OCI-LY1 (cell line): ENCODE measurements at regions not wholly inside any gene's neighbourhood (a gene's known extent, or its start where the extent isn't known, plus 50 kb on each side); places are given as distances from the start of the nearest gene placed in this dataset.

Source experiments
- H2AFZ ChIP-seq: fragments of 200-600 bp; sonication (generic), shearing (Covaris generic); 2 replicates; pipeline ENCODE4 v1.6.0; 2014; ENCODE audit warnings: antibody characterized with exemption, mild to moderate bottlenecking, low read length
- H3F3A ChIP-seq: fragments of 200-600 bp; sonication (generic), shearing (Covaris generic); 2 replicates; pipeline ENCODE4 v1.6.0; 2014; ENCODE audit warnings: mild to moderate bottlenecking, antibody characterized with exemption, low read length, moderate library complexity; ENCODE audit not compliant: insufficient read depth
- H3K27ac ChIP-seq: fragments of 200-600 bp; sonication (generic); 2 replicates; pipeline ENCODE4 v1.5.1; 2014; ENCODE audit warnings: low read length, mixed run types, mild to moderate bottlenecking, low read depth; ENCODE audit not compliant: poor library complexity, severe bottlenecking
- H3K27me3 ChIP-seq: fragments of 200-600 bp; sonication (generic); 2 replicates; pipeline ENCODE4 v1.6.0; 2014; ENCODE audit warnings: antibody characterized with exemption, mild to moderate bottlenecking, low read length, moderate library complexity; ENCODE audit not compliant: insufficient read depth
- H3K36me3 ChIP-seq: fragments of 200-600 bp; sonication (generic); 2 replicates; pipeline ENCODE4 v1.6.1; 2014; ENCODE audit warnings: mild to moderate bottlenecking, antibody characterized with exemption, low read length, moderate library complexity, mixed read lengths; ENCODE audit not compliant: insufficient read depth
- H3K4me1 ChIP-seq: fragments of 200-600 bp; sonication (generic); 2 replicates; pipeline ENCODE4 v1.5.1; 2014; ENCODE audit warnings: mild to moderate bottlenecking, low read length, moderate library complexity; ENCODE audit not compliant: insufficient read depth, severe bottlenecking
- H3K4me2 ChIP-seq: fragments of 200-600 bp; sonication (generic), shearing (Covaris generic); 2 replicates; pipeline ENCODE4 v1.6.1; 2014; ENCODE audit warnings: low read length
- H3K4me3 ChIP-seq: fragments of 200-600 bp; sonication (generic); 2 replicates; pipeline ENCODE4 v1.5.1; 2014; ENCODE audit warnings: low read length, low read depth, mild to moderate bottlenecking, mixed read lengths; ENCODE audit not compliant: poor library complexity, severe bottlenecking
- H3K79me2 ChIP-seq: fragments of 200-600 bp; shearing (Covaris generic); 2 replicates; pipeline ENCODE4 v1.6.1; 2016; ENCODE audit warnings: mixed run types, low read length, mixed read lengths; ENCODE audit not compliant: insufficient read depth
- H3K9ac ChIP-seq: fragments of 200-600 bp; sonication (generic), shearing (Covaris generic); 2 replicates; pipeline ENCODE4 v1.6.1; 2014; ENCODE audit warnings: mild to moderate bottlenecking, low read length, mixed read lengths
- H3K9me2 ChIP-seq: fragments of 200-600 bp; sonication (generic), shearing (Covaris generic); 2 replicates; pipeline ENCODE4 v1.6.1; 2014; ENCODE audit warnings: low read depth, mild to moderate bottlenecking, low read length, mixed read lengths
- H3K9me3 ChIP-seq: fragments of 200-600 bp; shearing (Covaris generic); 2 replicates; pipeline ENCODE4 v1.6.1; 2014; ENCODE audit warnings: low read length, mixed read lengths
- H4K20me1 ChIP-seq: fragments of 200-600 bp; sonication (generic), shearing (Covaris generic); 2 replicates; pipeline ENCODE4 v1.6.0; 2016; ENCODE audit warnings: mild to moderate bottlenecking, low read length; ENCODE audit not compliant: insufficient read depth
- EZH2 ChIP-seq: fragments of 200-600 bp; sonication (generic), shearing (Covaris generic); IDR thresholded peaks from 2 replicates; pipeline ENCODE4 v1.8.0; 2017; ENCODE audit warnings: borderline replicate concordance, mixed run types, mild to moderate bottlenecking, antibody characterized with exemption, low read length, moderate library complexity, mixed read lengths
- TF ChIP-seq, protein P1 (sequence below): fragments of 200-600 bp; sonication (generic), shearing (Covaris generic); IDR thresholded peaks from 2 replicates; pipeline ENCODE4 v1.5.1; 2017; ENCODE audit warnings: mild to moderate bottlenecking, antibody characterized with exemption, low read length, moderate library complexity, mixed read lengths

DNA sequence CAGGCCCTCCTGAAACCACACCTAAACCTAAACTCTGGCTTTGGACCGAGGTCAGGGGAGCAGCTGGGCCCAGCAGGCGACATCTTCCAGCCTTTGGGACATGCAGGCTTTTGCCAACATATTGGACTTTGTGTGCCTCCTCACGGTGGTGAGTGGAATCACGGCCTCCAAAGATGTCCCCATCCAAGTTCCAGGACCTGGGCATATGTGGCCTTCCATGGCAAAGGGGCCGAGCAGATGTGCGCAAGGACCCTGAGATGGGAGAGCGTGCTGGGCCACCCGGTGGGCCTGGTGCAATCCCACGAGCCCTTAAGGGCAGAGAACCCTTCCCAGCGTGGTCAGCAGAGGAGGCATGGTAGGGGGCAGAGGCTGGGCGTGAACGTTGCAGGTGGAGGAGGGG lies 160.8 kb upstream of the C1orf174 start:
- Histone ChIP-seq H3K4me2 (no peak overlapping the region), H3K27me3 (no peaks in the 10 kb centered on the region), H3K9me2 (no peaks in the 10 kb centered on the region), H3K79me2 (no peaks in the 10 kb centered on the region), H4K20me1 (no peaks in the 10 kb centered on the region), H3K36me3 (no peaks in the 10 kb centered on the region), H3K9ac (no peak overlapping the region; the same call in 1 of the 2 replicates), H3K4me3 (no peak overlapping the region), H2AFZ (no peak overlapping the region), H3K27ac (peak overlapping the region; percentile 55), H3K4me1 (peaks cover 45% of the 10 kb centered on the region), H3K9me3 (no peaks in the 10 kb centered on the region), H3F3A (peaks cover 6% of the 10 kb centered on the region; the same call in 1 of the 2 replicates)
- TF ChIP-seq EZH2: no peak
- TF ChIP-seq, protein P1, sequence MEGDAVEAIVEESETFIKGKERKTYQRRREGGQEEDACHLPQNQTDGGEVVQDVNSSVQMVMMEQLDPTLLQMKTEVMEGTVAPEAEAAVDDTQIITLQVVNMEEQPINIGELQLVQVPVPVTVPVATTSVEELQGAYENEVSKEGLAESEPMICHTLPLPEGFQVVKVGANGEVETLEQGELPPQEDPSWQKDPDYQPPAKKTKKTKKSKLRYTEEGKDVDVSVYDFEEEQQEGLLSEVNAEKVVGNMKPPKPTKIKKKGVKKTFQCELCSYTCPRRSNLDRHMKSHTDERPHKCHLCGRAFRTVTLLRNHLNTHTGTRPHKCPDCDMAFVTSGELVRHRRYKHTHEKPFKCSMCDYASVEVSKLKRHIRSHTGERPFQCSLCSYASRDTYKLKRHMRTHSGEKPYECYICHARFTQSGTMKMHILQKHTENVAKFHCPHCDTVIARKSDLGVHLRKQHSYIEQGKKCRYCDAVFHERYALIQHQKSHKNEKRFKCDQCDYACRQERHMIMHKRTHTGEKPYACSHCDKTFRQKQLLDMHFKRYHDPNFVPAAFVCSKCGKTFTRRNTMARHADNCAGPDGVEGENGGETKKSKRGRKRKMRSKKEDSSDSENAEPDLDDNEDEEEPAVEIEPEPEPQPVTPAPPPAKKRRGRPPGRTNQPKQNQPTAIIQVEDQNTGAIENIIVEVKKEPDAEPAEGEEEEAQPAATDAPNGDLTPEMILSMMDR: peak; percentile 65

DNA sequence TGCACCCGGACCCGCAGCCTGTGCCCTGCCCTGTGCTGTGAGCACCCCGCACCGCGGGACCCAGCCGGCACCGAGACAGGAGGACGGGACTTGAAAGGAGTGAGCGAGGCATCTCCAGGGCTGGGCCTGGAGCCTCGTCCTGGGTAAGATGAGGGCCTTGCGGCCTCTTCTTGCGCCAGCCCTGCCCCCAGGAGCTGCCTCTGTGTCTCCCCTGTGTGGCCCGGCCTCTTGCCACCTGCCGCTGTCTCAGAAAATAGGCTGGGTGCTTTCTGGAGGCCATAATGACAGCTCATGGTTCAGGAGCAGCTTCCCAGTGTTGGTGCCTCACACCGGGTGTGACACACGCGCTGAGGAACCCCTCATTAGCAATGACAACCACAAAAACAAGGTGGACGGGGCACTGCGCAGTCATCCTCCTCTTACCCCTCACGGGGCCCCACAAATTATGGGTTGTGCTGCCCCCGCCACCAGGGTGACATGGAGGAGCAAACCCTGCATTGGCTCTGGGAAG lies 161.5 kb upstream of the C1orf174 start:
- Histone ChIP-seq H2AFZ (no peak overlapping the region), H3K79me2 (no peaks in the 10 kb centered on the region), H3K9me2 (no peaks in the 10 kb centered on the region), H3K9ac (no peak overlapping the region; the same call in 1 of the 2 replicates), H3K36me3 (no peaks in the 10 kb centered on the region), H3K4me1 (peaks cover 44% of the 10 kb centered on the region), H4K20me1 (no peaks in the 10 kb centered on the region), H3F3A (peaks cover 6% of the 10 kb centered on the region; the same call in 1 of the 2 replicates), H3K9me3 (no peaks in the 10 kb centered on the region), H3K27ac (peak overlapping the region; percentile 55), H3K4me2 (no peak overlapping the region), H3K27me3 (no peaks in the 10 kb centered on the region), H3K4me3 (no peak overlapping the region)
- no peak for TF ChIP-seq EZH2
- TF ChIP-seq, protein P1: no peak

DNA sequence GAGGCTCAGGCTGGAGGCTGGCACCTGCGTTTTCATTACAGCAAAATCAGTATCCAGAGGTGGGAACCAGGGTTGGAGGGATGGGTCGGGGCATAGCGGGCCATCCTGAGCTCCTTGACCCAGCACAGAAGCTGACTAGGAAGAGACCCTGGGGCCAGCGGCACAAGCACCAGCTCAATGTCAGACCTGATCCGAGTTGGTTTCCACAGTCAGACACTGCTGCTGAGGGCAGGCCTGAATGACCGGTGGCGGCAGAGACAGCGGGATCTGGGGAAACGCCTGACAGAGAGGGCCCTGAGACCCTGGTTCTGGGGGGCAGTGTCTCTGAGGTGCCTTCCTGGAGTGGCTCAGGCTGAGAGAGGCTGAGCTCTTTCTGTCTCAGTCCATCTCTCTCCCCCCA lies 162.0 kb upstream of the C1orf174 start:
- H3K9me3 ChIP-seq: no peaks in the 10 kb centered on the region
- TF ChIP-seq, protein P1: no peak
- no peak for TF ChIP-seq EZH2
- H4K20me1 ChIP-seq: no peaks in the 10 kb centered on the region
- no peak overlapping the region for H3K4me3 ChIP-seq
- H3K36me3 ChIP-seq: no peaks in the 10 kb centered on the region
- peaks cover 39% of the 10 kb centered on the region for H3K4me1 ChIP-seq
- no peak overlapping the region for H3K9ac ChIP-seq
- no peaks in the 10 kb centered on the region for H3K27me3 ChIP-seq
- H3K27ac ChIP-seq: no peak overlapping the region
- H2AFZ ChIP-seq: no peak overlapping the region
- H3F3A ChIP-seq: peaks cover 5% of the 10 kb centered on the region; the same call in 1 of the 2 replicates
- H3K79me2 ChIP-seq: no peaks in the 10 kb centered on the region
- H3K9me2 ChIP-seq: no peaks in the 10 kb centered on the region
- H3K4me2 ChIP-seq: no peak overlapping the region
